ENCODE measurements at regions not wholly inside any gene's neighbourhood (a gene's known extent, or its start where the extent isn't known, plus 50 kb on each side); places are given as distances from the start of the nearest gene placed in this dataset.

- Histone ChIP-seq H3K36me3 (ENCODE audit: control insufficient read depth, insufficient read depth, low read length) (no peaks in the 10 kb centered on the region), H3K27ac (ENCODE audit: insufficient read depth, low read length, poor library complexity, severe bottlenecking) (no peak overlapping the region), H3K9me3 (ENCODE audit: control insufficient read depth in 2 of 2, low read length in 2 of 2) (no peaks in the 10 kb centered on the region), H3K4me3 (ENCODE audit: low read depth, low read length) (no peak overlapping the region), H3K4me1 (ENCODE audit: control insufficient read depth, insufficient read depth, low read length, poor library complexity, severe bottlenecking) (no peaks in the 10 kb centered on the region), H3K27me3 (ENCODE audit: control insufficient read depth, insufficient read depth, low read length) (no peaks in the 10 kb centered on the region)
- H3K4me3 Mint-ChIP-seq: no peak overlapping the region
- H3K36me3 Mint-ChIP-seq: no peaks in the 10 kb centered on the region
- ATAC-seq (ENCODE audit: low read depth in 2 of 2) (no peak), DNase-seq (no peak)
- no peaks in the 10 kb centered on the region for H3K9me3 Mint-ChIP-seq
- no peaks in the 10 kb centered on the region for H3K27me3 Mint-ChIP-seq
- no peak overlapping the region for H3K27ac Mint-ChIP-seq
- H3K4me1 Mint-ChIP-seq: no peaks in the 10 kb centered on the region
These were observed 629.0 kb downstream of the BRD1 start for GRCh38 chr22:49198705-49199084.

- Histone ChIP-seq H3K9me3 (ENCODE audit: control insufficient read depth in 2 of 2, low read length in 2 of 2) (no peaks in the 10 kb centered on the region), H3K27ac (ENCODE audit: insufficient read depth, low read length, poor library complexity, severe bottlenecking) (no peak overlapping the region), H3K27me3 (ENCODE audit: control insufficient read depth, insufficient read depth, low read length) (no peaks in the 10 kb centered on the region), H3K36me3 (ENCODE audit: control insufficient read depth, insufficient read depth, low read length) (no peaks in the 10 kb centered on the region), H3K4me3 (ENCODE audit: low read depth, low read length) (no peak overlapping the region), H3K4me1 (ENCODE audit: control insufficient read depth, insufficient read depth, low read length, poor library complexity, severe bottlenecking) (no peaks in the 10 kb centered on the region)
- Mint-ChIP-seq H3K4me1 (no peaks in the 10 kb centered on the region), H3K36me3 (no peaks in the 10 kb centered on the region), H3K9me3 (no peaks in the 10 kb centered on the region), H3K27ac (no peak overlapping the region), H3K4me3 (no peak overlapping the region), H3K27me3 (no peaks in the 10 kb centered on the region)
- DNase-seq: no peak
- no peak for ATAC-seq (ENCODE audit: low read depth in 2 of 2)
These were observed 629.5 kb downstream of the BRD1 start for GRCh38 chr22:49197986-49198704.

- DNase-seq (no peak), ATAC-seq (ENCODE audit: low read depth in 2 of 2) (no peak)
- Histone ChIP-seq H3K36me3 (ENCODE audit: control insufficient read depth, insufficient read depth, low read length) (no peaks in the 10 kb centered on the region), H3K9me3 (ENCODE audit: control insufficient read depth in 2 of 2, low read length in 2 of 2) (no peaks in the 10 kb centered on the region), H3K4me3 (ENCODE audit: low read depth, low read length) (no peak overlapping the region), H3K27ac (ENCODE audit: insufficient read depth, low read length, poor library complexity, severe bottlenecking) (no peak overlapping the region), H3K4me1 (ENCODE audit: control insufficient read depth, insufficient read depth, low read length, poor library complexity, severe bottlenecking) (no peaks in the 10 kb centered on the region), H3K27me3 (ENCODE audit: control insufficient read depth, insufficient read depth, low read length) (no peaks in the 10 kb centered on the region)
- no peaks in the 10 kb centered on the region for H3K27me3 Mint-ChIP-seq
- no peaks in the 10 kb centered on the region for H3K9me3 Mint-ChIP-seq
- no peak overlapping the region for H3K4me3 Mint-ChIP-seq
- no peaks in the 10 kb centered on the region for H3K36me3 Mint-ChIP-seq
- H3K4me1 Mint-ChIP-seq: no peaks in the 10 kb centered on the region
- no peak overlapping the region for H3K27ac Mint-ChIP-seq
These were observed 630.2 kb downstream of the BRD1 start for GRCh38 chr22:49197505-49197904.

GRCh38 chr22:49196046-49196511, 631.6 kb downstream of the BRD1 start:
- H3K9me3 Mint-ChIP-seq: no peaks in the 10 kb centered on the region

GRCh38 chr22:49195636-49196035, 632.0 kb downstream of the BRD1 start:
- H3K9me3 Mint-ChIP-seq: no peaks in the 10 kb centered on the region
- no peaks in the 10 kb centered on the region for H3K27me3 Mint-ChIP-seq
- Histone ChIP-seq H3K4me3 (ENCODE audit: low read depth, low read length) (no peak overlapping the region), H3K27me3 (ENCODE audit: control insufficient read depth, insufficient read depth, low read length) (no peaks in the 10 kb centered on the region), H3K4me1 (ENCODE audit: control insufficient read depth, insufficient read depth, low read length, poor library complexity, severe bottlenecking) (no peaks in the 10 kb centered on the region), H3K9me3 (ENCODE audit: control insufficient read depth in 2 of 2, low read length in 2 of 2) (no peaks in the 10 kb centered on the region), H3K36me3 (ENCODE audit: control insufficient read depth, insufficient read depth, low read length) (no peaks in the 10 kb centered on the region), H3K27ac (ENCODE audit: insufficient read depth, low read length, poor library complexity, severe bottlenecking) (no peak overlapping the region)
- H3K4me3 Mint-ChIP-seq: no peak overlapping the region
- ATAC-seq (ENCODE audit: low read depth in 2 of 2) (no peak), DNase-seq (no peak)
- H3K4me1 Mint-ChIP-seq: no peaks in the 10 kb centered on the region
- peak overlapping the region in 1 of 3 donors; percentile 69 for H3K27ac Mint-ChIP-seq
- no peaks in the 10 kb centered on the region for H3K36me3 Mint-ChIP-seq

More at GRCh38 chr22:49196046-49196511, 631.6 kb downstream of the BRD1 start:
- Histone ChIP-seq H3K36me3 (ENCODE audit: control insufficient read depth, insufficient read depth, low read length) (no peaks in the 10 kb centered on the region), H3K27me3 (ENCODE audit: control insufficient read depth, insufficient read depth, low read length) (no peaks in the 10 kb centered on the region), H3K4me3 (ENCODE audit: low read depth, low read length) (no peak overlapping the region), H3K27ac (ENCODE audit: insufficient read depth, low read length, poor library complexity, severe bottlenecking) (no peak overlapping the region), H3K4me1 (ENCODE audit: control insufficient read depth, insufficient read depth, low read length, poor library complexity, severe bottlenecking) (no peaks in the 10 kb centered on the region), H3K9me3 (ENCODE audit: control insufficient read depth in 2 of 2, low read length in 2 of 2) (no peaks in the 10 kb centered on the region)
- DNase-seq (no peak), ATAC-seq (ENCODE audit: low read depth in 2 of 2) (no peak)
- Mint-ChIP-seq H3K4me1 (no peaks in the 10 kb centered on the region), H3K27ac (no peak overlapping the region), H3K36me3 (no peaks in the 10 kb centered on the region), H3K4me3 (no peak overlapping the region), H3K27me3 (no peaks in the 10 kb centered on the region)

- ATAC-seq (ENCODE audit: low read depth in 2 of 2) (no peak), DNase-seq (no peak)
- Histone ChIP-seq H3K4me3 (ENCODE audit: low read depth, low read length) (no peak overlapping the region), H3K9me3 (ENCODE audit: control insufficient read depth in 2 of 2, low read length in 2 of 2) (no peaks in the 10 kb centered on the region), H3K27me3 (ENCODE audit: control insufficient read depth, insufficient read depth, low read length) (no peaks in the 10 kb centered on the region), H3K27ac (ENCODE audit: insufficient read depth, low read length, poor library complexity, severe bottlenecking) (no peak overlapping the region), H3K4me1 (ENCODE audit: control insufficient read depth, insufficient read depth, low read length, poor library complexity, severe bottlenecking) (no peaks in the 10 kb centered on the region), H3K36me3 (ENCODE audit: control insufficient read depth, insufficient read depth, low read length) (no peaks in the 10 kb centered on the region)
- no peaks in the 10 kb centered on the region for H3K36me3 Mint-ChIP-seq
- no peaks in the 10 kb centered on the region for H3K27me3 Mint-ChIP-seq
- no peaks in the 10 kb centered on the region for H3K4me1 Mint-ChIP-seq
- H3K4me3 Mint-ChIP-seq: no peak overlapping the region
- H3K27ac Mint-ChIP-seq: no peak overlapping the region
- peaks cover 0 to 2% (median 0%) of the 10 kb centered on the region in 7 donors for H3K9me3 Mint-ChIP-seq
These were observed 633.7 kb downstream of the BRD1 start for GRCh38 chr22:49193901-49194465.

GRCh38 chr22:49193348-49193747, 634.3 kb downstream of the BRD1 start:
- Mint-ChIP-seq H3K36me3 (no peaks in the 10 kb centered on the region), H3K27me3 (no peaks in the 10 kb centered on the region), H3K27ac (no peak overlapping the region), H3K4me1 (no peaks in the 10 kb centered on the region), H3K9me3 (peaks cover 0 to 2% (median 0%) of the 10 kb centered on the region in 7 donors), H3K4me3 (no peak overlapping the region)
- no peak for ATAC-seq (ENCODE audit: low read depth in 2 of 2)
- H3K9me3 ChIP-seq (ENCODE audit: control insufficient read depth in 2 of 2, low read length in 2 of 2): no peaks in the 10 kb centered on the region
- no peaks in the 10 kb centered on the region for H3K27me3 ChIP-seq (ENCODE audit: control insufficient read depth, insufficient read depth, low read length)
- H3K4me1 ChIP-seq (ENCODE audit: control insufficient read depth, insufficient read depth, low read length, poor library complexity, severe bottlenecking): no peaks in the 10 kb centered on the region
- no peak overlapping the region for H3K27ac ChIP-seq (ENCODE audit: insufficient read depth, low read length, poor library complexity, severe bottlenecking)
- H3K4me3 ChIP-seq (ENCODE audit: low read depth, low read length): no peak overlapping the region
- DNase-seq: no peak
- no peaks in the 10 kb centered on the region for H3K36me3 ChIP-seq (ENCODE audit: control insufficient read depth, insufficient read depth, low read length)

GRCh38 chr22:49192857-49193250, 634.8 kb downstream of the BRD1 start:
- Mint-ChIP-seq H3K9me3 (peaks cover 0 to 2% (median 0%) of the 10 kb centered on the region in 7 donors), H3K27ac (peak overlapping the region in 1 of 3 donors; percentile 32), H3K36me3 (no peaks in the 10 kb centered on the region), H3K4me3 (no peak overlapping the region), H3K4me1 (no peaks in the 10 kb centered on the region), H3K27me3 (no peaks in the 10 kb centered on the region)
- Histone ChIP-seq H3K27ac (ENCODE audit: insufficient read depth, low read length, poor library complexity, severe bottlenecking) (no peak overlapping the region), H3K9me3 (ENCODE audit: control insufficient read depth in 2 of 2, low read length in 2 of 2) (no peaks in the 10 kb centered on the region), H3K4me3 (ENCODE audit: low read depth, low read length) (no peak overlapping the region), H3K27me3 (ENCODE audit: control insufficient read depth, insufficient read depth, low read length) (no peaks in the 10 kb centered on the region), H3K4me1 (ENCODE audit: control insufficient read depth, insufficient read depth, low read length, poor library complexity, severe bottlenecking) (no peaks in the 10 kb centered on the region), H3K36me3 (ENCODE audit: control insufficient read depth, insufficient read depth, low read length) (no peaks in the 10 kb centered on the region)
- DNase-seq: no peak
- no peak for ATAC-seq (ENCODE audit: low read depth in 2 of 2)
